Upper lobe of left lung (tissue), 6 donors: ENCODE measurements at regions not wholly inside any gene's neighbourhood (a gene's known extent, or its start where the extent isn't known, plus 50 kb on each side); places are given as distances from the start of the nearest gene placed in this dataset.

ENCODE experiments used
- ATAC-seq, 2 donors: fragments of 200-7000 bp; cut with Tn5 transposase; one replicate each; pipeline ENCODE4 v1.9.1; 2022; ENCODE audit warnings: mild to moderate bottlenecking in 2 of 2, moderate library complexity in 2 of 2; ENCODE audit not compliant: low FRiP score in 2 of 2
- DNase-seq, 2 donors: peaks; one replicate each; pipeline ENCODE4 v3.0.0-alpha.2; 2019 to 2020
- H3K27ac ChIP-seq, 4 donors: fragments of 200-600 bp; sonication (generic); one replicate each; pipeline ENCODE4 v1.5.1; 2016 to 2019
- H3K27me3 ChIP-seq, 4 donors: fragments of 200-600 bp; sonication (generic); one replicate each; pipeline ENCODE4 v1.5.1; 2017 to 2019
- H3K36me3 ChIP-seq, 4 donors: fragments of 200-600 bp; sonication (generic); one replicate each; pipeline ENCODE4 v1.5.1; 2016 to 2019
- H3K4me1 ChIP-seq, 4 donors: fragments of 200-600 bp; sonication (generic); one replicate each; pipeline ENCODE4 v1.5.1; 2018 to 2019
- H3K4me3 ChIP-seq, 4 donors: fragments of 200-600 bp; sonication (generic); one replicate each; pipeline ENCODE4 v1.5.1; 2017 to 2019; ENCODE audit warnings: mild to moderate bottlenecking in 2 of 4, moderate library complexity in 1 of 4
- H3K9me3 ChIP-seq, 4 donors: fragments of 200-600 bp; sonication (generic); one replicate each; pipeline ENCODE4 v1.5.1; 2018 to 2019
- CTCF ChIP-seq, 6 experiments: fragments of 450-650 bp in 4 of 6; fragments of 200-600 bp in 2 of 6; sonication (generic) in 2 of 6; IDR thresholded peaks; one replicate each; pipeline ENCODE4 v1.5.1; 2016 to 2019; ENCODE audit warnings: antibody characterized with exemption in 6 of 6
- EP300 ChIP-seq, 4 donors: sonication (generic); formaldehyde crosslinking; IDR thresholded peaks; one replicate each; pipeline ENCODE4 v1.5.1; 2017; ENCODE audit warnings: antibody characterized with exemption in 4 of 4, control low read depth in 2 of 4
- POLR2A ChIP-seq, 4 donors: fragments of 450-650 bp; IDR thresholded peaks; one replicate each; pipeline ENCODE4 v1.5.1; 2016 to 2017; ENCODE audit warnings: antibody characterized with exemption in 4 of 4, mild to moderate bottlenecking in 2 of 4
- POLR2AphosphoS5 ChIP-seq, 2 donors: sonication (generic); formaldehyde crosslinking; IDR thresholded peaks; one replicate each; pipeline ENCODE4 v1.5.1; 2017; ENCODE audit warnings: antibody characterized with exemption in 2 of 2
- WGBS, 2 donors: methylation state at CpG; one replicate each; pipeline ENCODE4 v1.1.5; 2017 to 2018; 5-methylcytosine and 5-hydroxymethylcytosine counted together
- donor health status: DM: no; HTN: no; CAD: no; lungs with moderate emphysema.
- donor health status: DM: no; HTN: yes; CAD: no; lungs with severe emphysema.

- H3K36me3 ChIP-seq = no peaks in the 10 kb centered on the region
- TF ChIP-seq POLR2AphosphoS5 (IDR thresholded peaks at IDR 0.05) (no peak), EP300 (IDR thresholded peaks at IDR 0.05) (no peak), POLR2A (IDR thresholded peaks at IDR 0.05) (no peak), CTCF (IDR thresholded peaks at IDR 0.05) (no peak)
- no peak for DNase-seq
- 71 to 81% methylated on average over 2 of the region's 2 CpGs for WGBS, 2 donors
- no peaks in the 10 kb centered on the region for H3K27me3 ChIP-seq
- H3K9me3 ChIP-seq = no peaks in the 10 kb centered on the region
- H3K4me1 ChIP-seq = no peaks in the 10 kb centered on the region
- H3K27ac ChIP-seq = no peak overlapping the region
- no peak overlapping the region for H3K4me3 ChIP-seq
- ATAC-seq = no peak
Observed at GRCh38 chr14:45361727-45362126, 108.7 kb upstream of the MIS18BP1 start.

- DNase-seq = no peak
- Histone ChIP-seq H3K27ac (no peak overlapping the region), H3K4me1 (no peaks in the 10 kb centered on the region), H3K36me3 (no peaks in the 10 kb centered on the region), H3K27me3 (no peaks in the 10 kb centered on the region), H3K9me3 (no peaks in the 10 kb centered on the region), H3K4me3 (no peak overlapping the region)
- TF ChIP-seq POLR2AphosphoS5 (IDR thresholded peaks at IDR 0.05) (no peak), EP300 (IDR thresholded peaks at IDR 0.05) (no peak), CTCF (IDR thresholded peaks at IDR 0.05) (no peak), POLR2A (IDR thresholded peaks at IDR 0.05) (no peak)
- ATAC-seq = no peak
- WGBS, 2 donors = 87 to 90% methylated on average over 3 of the region's 3 CpGs
Observed at GRCh38 chr14:45359746-45360145, 106.7 kb upstream of the MIS18BP1 start.

- Histone ChIP-seq H3K27me3 (no peaks in the 10 kb centered on the region), H3K36me3 (no peaks in the 10 kb centered on the region), H3K9me3 (peaks cover 0 to 8% (median 5%) of the 10 kb centered on the region in 4 donors), H3K4me1 (no peaks in the 10 kb centered on the region), H3K27ac (no peak overlapping the region), H3K4me3 (no peak overlapping the region)
- ATAC-seq (no peak), DNase-seq (no peak)
- 47 to 57% methylated on average over 4 of the region's 4 CpGs for WGBS, 2 donors
- no peak for TF ChIP-seq CTCF (IDR thresholded peaks at IDR 0.05)
- TF ChIP-seq EP300 (IDR thresholded peaks at IDR 0.05) = no peak
- TF ChIP-seq POLR2A (IDR thresholded peaks at IDR 0.05) = no peak
- TF ChIP-seq POLR2AphosphoS5 (IDR thresholded peaks at IDR 0.05) = no peak
Observed at GRCh38 chr14:45332360-45332988, 79.5 kb upstream of the MIS18BP1 start.

GRCh38 chr14:45308745-45309397 is 55.9 kb upstream of the MIS18BP1 start:
- no peaks in the 10 kb centered on the region for H3K36me3 ChIP-seq
- no peaks in the 10 kb centered on the region for H3K4me1 ChIP-seq
- H3K4me3 ChIP-seq = no peak overlapping the region
- DNase-seq = no peak
- ATAC-seq = no peak
- H3K9me3 ChIP-seq = no peaks in the 10 kb centered on the region
- no peaks in the 10 kb centered on the region for H3K27me3 ChIP-seq
- TF ChIP-seq CTCF (IDR thresholded peaks at IDR 0.05) = no peak
- no peak overlapping the region for H3K27ac ChIP-seq
- WGBS, 2 donors = 71 to 91% methylated on average over 1 of the region's 1 CpG
